WI38 (cell line): ENCODE measurements at regions not wholly inside any gene's neighbourhood (a gene's known extent, or its start where the extent isn't known, plus 50 kb on each side); places are given as distances from the start of the nearest gene placed in this dataset.
"Not testable (repeated sequence)": the region's sequence is repeated elsewhere in the genome, so short reads cannot be mapped to it uniquely, and the experiment has no call there.

ENCODE experiments used
- H3K4me3 ChIP-seq: 2 replicates; pipeline ENCODE4 v1.5.1; 2011; ENCODE audit warnings: low read depth, mild to moderate bottlenecking, control low read depth, low read length
- TF ChIP-seq, protein P1 (sequence below): IDR thresholded peaks from 2 replicates; pipeline ENCODE4 v1.5.1; 2012; ENCODE audit warnings: low read depth, mild to moderate bottlenecking, control low read depth, low read length

DNA sequence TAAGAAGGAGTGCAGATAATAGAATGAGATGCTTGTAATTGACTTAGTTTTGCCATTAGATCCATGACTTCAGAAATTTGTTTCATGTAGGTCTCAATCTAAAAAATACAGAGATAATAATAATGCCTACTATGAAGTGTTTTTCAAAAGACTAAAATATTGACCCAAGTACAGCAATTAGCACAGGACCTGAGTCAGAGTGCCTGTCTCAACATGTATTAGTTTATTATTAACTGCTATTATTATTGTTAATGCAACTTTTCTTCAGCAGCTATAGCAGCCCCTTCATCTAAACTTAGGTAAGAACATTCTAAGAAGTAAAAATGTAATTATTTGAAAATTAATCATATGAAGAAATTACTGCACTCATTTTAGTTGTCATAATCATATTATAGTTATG, 82.9 kb upstream of the HGF start:
- H3K4me3 ChIP-seq = no peak overlapping the region
- TF ChIP-seq, protein P1, sequence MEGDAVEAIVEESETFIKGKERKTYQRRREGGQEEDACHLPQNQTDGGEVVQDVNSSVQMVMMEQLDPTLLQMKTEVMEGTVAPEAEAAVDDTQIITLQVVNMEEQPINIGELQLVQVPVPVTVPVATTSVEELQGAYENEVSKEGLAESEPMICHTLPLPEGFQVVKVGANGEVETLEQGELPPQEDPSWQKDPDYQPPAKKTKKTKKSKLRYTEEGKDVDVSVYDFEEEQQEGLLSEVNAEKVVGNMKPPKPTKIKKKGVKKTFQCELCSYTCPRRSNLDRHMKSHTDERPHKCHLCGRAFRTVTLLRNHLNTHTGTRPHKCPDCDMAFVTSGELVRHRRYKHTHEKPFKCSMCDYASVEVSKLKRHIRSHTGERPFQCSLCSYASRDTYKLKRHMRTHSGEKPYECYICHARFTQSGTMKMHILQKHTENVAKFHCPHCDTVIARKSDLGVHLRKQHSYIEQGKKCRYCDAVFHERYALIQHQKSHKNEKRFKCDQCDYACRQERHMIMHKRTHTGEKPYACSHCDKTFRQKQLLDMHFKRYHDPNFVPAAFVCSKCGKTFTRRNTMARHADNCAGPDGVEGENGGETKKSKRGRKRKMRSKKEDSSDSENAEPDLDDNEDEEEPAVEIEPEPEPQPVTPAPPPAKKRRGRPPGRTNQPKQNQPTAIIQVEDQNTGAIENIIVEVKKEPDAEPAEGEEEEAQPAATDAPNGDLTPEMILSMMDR = no peak

DNA sequence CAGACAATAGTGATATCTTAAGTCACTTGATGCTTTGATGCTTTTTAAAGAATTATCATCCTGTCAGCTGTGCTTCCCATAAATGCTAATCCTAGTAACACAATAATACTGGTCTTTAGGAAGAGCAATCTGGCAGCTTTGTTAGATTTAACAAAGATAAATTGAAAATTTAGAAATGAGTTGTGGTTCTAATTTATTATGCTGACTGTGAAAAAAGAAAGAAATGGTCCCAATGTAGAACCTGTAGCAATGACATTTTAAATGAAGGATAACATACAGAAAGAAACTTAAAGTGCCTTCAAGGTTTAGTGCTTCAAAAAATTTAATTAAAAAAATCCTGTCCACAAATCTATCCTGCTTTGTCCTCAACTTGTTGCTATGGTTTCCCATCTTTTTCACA, 81.6 kb upstream of the HGF start:
- H3K4me3 ChIP-seq = no peak overlapping the region
- TF ChIP-seq, protein P1 = no peak

DNA sequence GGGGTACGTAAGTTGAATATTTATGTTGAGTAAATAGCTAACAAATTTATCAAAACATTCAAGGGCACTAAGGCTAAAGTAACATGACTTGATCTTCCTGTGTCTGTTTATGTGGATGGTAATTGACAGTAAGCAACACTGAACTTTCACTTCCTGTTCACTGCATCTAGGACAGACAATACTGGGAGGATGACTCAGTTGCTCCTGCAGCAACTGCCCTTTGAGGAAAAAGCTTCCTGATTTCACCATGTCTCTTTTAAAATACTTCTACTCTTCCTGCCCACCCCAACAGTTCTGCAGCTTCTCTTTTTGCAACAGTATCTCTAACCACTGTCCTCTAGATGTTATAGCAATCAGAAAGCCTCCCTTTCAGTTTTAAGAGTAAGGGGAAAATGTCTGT, 76.6 kb upstream of the HGF start:
- TF ChIP-seq, protein P1 = no peak
- peak overlapping the region; percentile 41 for H3K4me3 ChIP-seq

DNA sequence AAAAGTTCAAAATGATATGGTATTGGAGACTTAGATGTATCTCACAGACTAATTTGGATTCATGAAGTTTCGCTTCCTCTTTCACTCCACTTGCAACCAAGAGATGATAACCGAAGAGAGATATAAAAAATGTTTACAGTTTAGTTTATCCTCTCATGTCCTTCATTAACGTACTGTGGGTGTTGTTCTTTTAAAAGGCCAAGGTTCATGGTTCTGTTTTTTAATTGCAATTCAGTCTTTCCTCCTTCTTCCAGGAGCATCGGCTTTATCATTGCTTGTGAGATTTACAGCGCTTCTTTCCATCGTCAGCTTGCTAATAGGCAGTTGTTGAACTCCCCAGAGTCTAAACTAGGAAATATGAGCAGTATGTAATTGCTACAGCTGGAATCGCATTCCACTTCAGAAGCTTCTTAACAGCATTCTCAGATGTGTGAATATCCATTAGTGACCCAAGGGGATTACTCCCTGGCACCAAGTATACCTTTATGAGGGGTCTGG, 75.9 kb upstream of the HGF start:
- peak overlapping the region; percentile 41 for H3K4me3 ChIP-seq
- TF ChIP-seq, protein P1 = no peak

DNA sequence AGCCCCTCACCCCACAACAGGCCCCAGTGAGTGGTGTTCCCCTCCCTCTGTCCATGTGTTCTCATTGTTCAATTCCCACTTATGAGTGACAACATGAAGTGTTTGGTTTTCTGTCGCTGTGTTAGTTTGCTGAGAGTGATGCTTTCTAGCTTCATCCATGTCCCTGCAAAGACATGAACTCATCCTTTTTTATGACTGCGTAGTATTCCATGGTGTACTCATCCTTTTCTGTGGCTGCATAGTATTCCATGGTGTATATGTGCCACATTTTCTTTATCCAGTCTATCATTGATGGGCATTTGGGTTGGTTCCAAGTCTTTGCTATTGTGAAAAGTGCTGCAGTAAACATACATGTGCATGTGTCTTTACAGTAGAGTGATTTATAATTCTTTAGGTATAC, 73.8 kb upstream of the HGF start:
- H3K4me3 ChIP-seq = not testable (repeated sequence)

DNA sequence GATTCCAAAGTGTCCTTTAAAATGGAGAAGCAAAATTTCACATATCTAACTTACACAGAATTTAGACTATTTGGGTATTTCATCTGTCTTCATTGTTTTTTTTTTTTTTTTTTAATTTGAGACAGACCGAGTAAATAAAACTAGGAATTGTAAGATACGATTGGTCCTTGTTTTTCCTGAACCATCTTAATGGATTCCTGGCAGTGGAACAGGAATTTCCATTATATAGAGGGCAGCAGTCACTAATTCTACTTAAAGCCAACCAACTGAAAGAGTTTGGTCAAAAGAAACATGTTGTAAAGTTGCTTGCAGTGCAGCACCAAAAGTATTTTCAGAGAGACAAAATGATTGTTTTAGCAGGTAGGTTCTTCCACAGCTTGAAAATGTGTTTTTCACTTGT, 72.5 kb upstream of the HGF start:
- H3K4me3 ChIP-seq = no peak overlapping the region
- TF ChIP-seq, protein P1 = no peak

DNA sequence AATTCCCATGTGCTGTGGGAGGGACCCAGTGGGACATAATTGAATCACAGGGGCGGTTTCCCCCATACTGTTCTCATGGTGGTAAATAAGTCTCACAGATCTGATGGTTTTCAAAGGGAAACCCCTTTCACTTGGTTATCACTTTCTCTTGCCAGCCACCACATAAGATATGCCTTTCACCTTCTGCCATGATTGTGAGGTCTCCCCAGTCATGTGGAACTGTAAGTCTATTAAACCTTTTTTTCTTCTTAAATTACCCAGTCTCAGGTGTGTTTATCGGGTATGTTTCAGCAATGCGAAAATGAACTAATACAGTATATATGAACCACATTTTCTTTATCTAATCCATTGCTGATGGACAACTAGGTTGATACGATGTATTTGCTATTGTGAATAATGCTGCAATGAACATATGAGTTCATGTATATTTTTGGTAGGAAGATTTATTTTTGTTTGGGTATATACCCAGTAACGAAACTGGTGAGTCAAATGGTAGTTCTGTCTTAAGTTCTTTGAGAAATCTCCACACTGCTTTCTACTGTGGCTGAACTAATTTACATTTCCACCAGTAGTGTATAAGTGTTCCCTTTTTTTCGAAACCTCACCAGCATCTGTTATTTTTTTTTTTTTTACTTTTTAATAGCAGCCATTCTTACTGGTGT, 70.0 kb upstream of the HGF start:
- TF ChIP-seq, protein P1 = no peak
- no peak overlapping the region for H3K4me3 ChIP-seq

DNA sequence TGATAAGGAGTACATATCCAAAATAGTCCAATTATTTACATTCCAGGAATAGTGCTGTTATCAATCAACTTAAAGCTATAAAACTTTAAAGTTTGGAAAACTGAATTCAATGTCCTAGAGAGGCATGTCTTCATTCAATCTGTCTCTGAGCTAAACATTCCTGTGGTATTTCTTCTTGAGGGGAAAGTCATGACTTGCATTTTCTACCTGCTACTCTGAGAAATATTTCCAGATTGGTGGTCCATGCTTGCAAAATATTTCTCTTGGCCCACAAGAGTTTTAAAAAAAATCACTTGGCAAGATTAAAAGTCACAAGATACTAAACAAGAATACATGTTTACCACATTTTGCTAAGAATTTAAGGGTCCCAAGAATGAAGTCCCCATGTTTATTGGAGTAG, 63.6 kb upstream of the HGF start:
- H3K4me3 ChIP-seq = no peak overlapping the region
- TF ChIP-seq, protein P1 = no peak
